OCI-LY1 (cell line): ENCODE measurements at regions not wholly inside any gene's neighbourhood (a gene's known extent, or its start where the extent isn't known, plus 50 kb on each side); places are given as distances from the start of the nearest gene placed in this dataset.
A peak's percentile ranks its signal among the peaks of the same experiment; 100 is the strongest.
"Not testable (repeated sequence)": the region's sequence is repeated elsewhere in the genome, so short reads cannot be mapped to it uniquely, and the experiment has no call there.

Source experiments
- H2AFZ ChIP-seq: fragments of 200-600 bp; sonication (generic), shearing (Covaris generic); 2 replicates; pipeline ENCODE4 v1.6.0; 2014; ENCODE audit warnings: antibody characterized with exemption, mild to moderate bottlenecking, low read length
- H3F3A ChIP-seq: fragments of 200-600 bp; sonication (generic), shearing (Covaris generic); 2 replicates; pipeline ENCODE4 v1.6.0; 2014; ENCODE audit warnings: mild to moderate bottlenecking, antibody characterized with exemption, low read length, moderate library complexity; ENCODE audit not compliant: insufficient read depth
- H3K27ac ChIP-seq: fragments of 200-600 bp; sonication (generic); 2 replicates; pipeline ENCODE4 v1.5.1; 2014; ENCODE audit warnings: low read length, mixed run types, mild to moderate bottlenecking, low read depth; ENCODE audit not compliant: poor library complexity, severe bottlenecking
- H3K27me3 ChIP-seq: fragments of 200-600 bp; sonication (generic); 2 replicates; pipeline ENCODE4 v1.6.0; 2014; ENCODE audit warnings: antibody characterized with exemption, mild to moderate bottlenecking, low read length, moderate library complexity; ENCODE audit not compliant: insufficient read depth
- H3K36me3 ChIP-seq: fragments of 200-600 bp; sonication (generic); 2 replicates; pipeline ENCODE4 v1.6.1; 2014; ENCODE audit warnings: mild to moderate bottlenecking, antibody characterized with exemption, low read length, moderate library complexity, mixed read lengths; ENCODE audit not compliant: insufficient read depth
- H3K4me1 ChIP-seq: fragments of 200-600 bp; sonication (generic); 2 replicates; pipeline ENCODE4 v1.5.1; 2014; ENCODE audit warnings: mild to moderate bottlenecking, low read length, moderate library complexity; ENCODE audit not compliant: insufficient read depth, severe bottlenecking
- H3K4me2 ChIP-seq: fragments of 200-600 bp; sonication (generic), shearing (Covaris generic); 2 replicates; pipeline ENCODE4 v1.6.1; 2014; ENCODE audit warnings: low read length
- H3K4me3 ChIP-seq: fragments of 200-600 bp; sonication (generic); 2 replicates; pipeline ENCODE4 v1.5.1; 2014; ENCODE audit warnings: low read length, low read depth, mild to moderate bottlenecking, mixed read lengths; ENCODE audit not compliant: poor library complexity, severe bottlenecking
- H3K79me2 ChIP-seq: fragments of 200-600 bp; shearing (Covaris generic); 2 replicates; pipeline ENCODE4 v1.6.1; 2016; ENCODE audit warnings: mixed run types, low read length, mixed read lengths; ENCODE audit not compliant: insufficient read depth
- H3K9ac ChIP-seq: fragments of 200-600 bp; sonication (generic), shearing (Covaris generic); 2 replicates; pipeline ENCODE4 v1.6.1; 2014; ENCODE audit warnings: mild to moderate bottlenecking, low read length, mixed read lengths
- H3K9me2 ChIP-seq: fragments of 200-600 bp; sonication (generic), shearing (Covaris generic); 2 replicates; pipeline ENCODE4 v1.6.1; 2014; ENCODE audit warnings: low read depth, mild to moderate bottlenecking, low read length, mixed read lengths
- H3K9me3 ChIP-seq: fragments of 200-600 bp; shearing (Covaris generic); 2 replicates; pipeline ENCODE4 v1.6.1; 2014; ENCODE audit warnings: low read length, mixed read lengths
- H4K20me1 ChIP-seq: fragments of 200-600 bp; sonication (generic), shearing (Covaris generic); 2 replicates; pipeline ENCODE4 v1.6.0; 2016; ENCODE audit warnings: mild to moderate bottlenecking, low read length; ENCODE audit not compliant: insufficient read depth
- EZH2 ChIP-seq: fragments of 200-600 bp; sonication (generic), shearing (Covaris generic); IDR thresholded peaks from 2 replicates; pipeline ENCODE4 v1.8.0; 2017; ENCODE audit warnings: borderline replicate concordance, mixed run types, mild to moderate bottlenecking, antibody characterized with exemption, low read length, moderate library complexity, mixed read lengths
- TF ChIP-seq, protein P1 (sequence below): fragments of 200-600 bp; sonication (generic), shearing (Covaris generic); IDR thresholded peaks from 2 replicates; pipeline ENCODE4 v1.5.1; 2017; ENCODE audit warnings: mild to moderate bottlenecking, antibody characterized with exemption, low read length, moderate library complexity, mixed read lengths

DNA sequence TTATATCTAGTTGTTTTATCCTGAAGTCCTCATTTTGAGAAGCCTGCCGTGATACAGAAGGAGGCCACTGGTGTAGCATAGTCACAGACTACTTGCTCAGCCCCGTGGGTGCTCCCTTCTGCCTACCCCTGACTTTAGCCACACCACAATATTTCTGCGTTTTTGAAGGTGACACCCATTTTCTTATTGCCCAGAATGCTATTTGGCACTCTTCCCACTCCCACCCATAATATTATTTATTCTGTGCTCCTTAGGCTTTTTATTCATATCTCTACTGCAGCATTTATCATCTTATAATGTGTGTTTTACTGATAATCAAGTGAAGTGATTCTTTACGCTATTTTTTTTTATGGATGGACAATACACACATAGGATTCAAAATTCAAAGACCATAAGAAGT lies 107.3 kb downstream of the OR2B2 start:
- no peaks in the 10 kb centered on the region for H3K79me2 ChIP-seq
- H3K9ac ChIP-seq, result no peak overlapping the region
- H3K27me3 ChIP-seq, result no peaks in the 10 kb centered on the region
- peaks cover 9% of the 10 kb centered on the region for H3F3A ChIP-seq
- no peak overlapping the region for H2AFZ ChIP-seq
- H3K4me3 ChIP-seq, result no peak overlapping the region
- peak overlapping the region; percentile 96 for H3K27ac ChIP-seq
- no peaks in the 10 kb centered on the region for H3K9me3 ChIP-seq
- H3K4me2 ChIP-seq, result no peak overlapping the region
- TF ChIP-seq, protein P1, sequence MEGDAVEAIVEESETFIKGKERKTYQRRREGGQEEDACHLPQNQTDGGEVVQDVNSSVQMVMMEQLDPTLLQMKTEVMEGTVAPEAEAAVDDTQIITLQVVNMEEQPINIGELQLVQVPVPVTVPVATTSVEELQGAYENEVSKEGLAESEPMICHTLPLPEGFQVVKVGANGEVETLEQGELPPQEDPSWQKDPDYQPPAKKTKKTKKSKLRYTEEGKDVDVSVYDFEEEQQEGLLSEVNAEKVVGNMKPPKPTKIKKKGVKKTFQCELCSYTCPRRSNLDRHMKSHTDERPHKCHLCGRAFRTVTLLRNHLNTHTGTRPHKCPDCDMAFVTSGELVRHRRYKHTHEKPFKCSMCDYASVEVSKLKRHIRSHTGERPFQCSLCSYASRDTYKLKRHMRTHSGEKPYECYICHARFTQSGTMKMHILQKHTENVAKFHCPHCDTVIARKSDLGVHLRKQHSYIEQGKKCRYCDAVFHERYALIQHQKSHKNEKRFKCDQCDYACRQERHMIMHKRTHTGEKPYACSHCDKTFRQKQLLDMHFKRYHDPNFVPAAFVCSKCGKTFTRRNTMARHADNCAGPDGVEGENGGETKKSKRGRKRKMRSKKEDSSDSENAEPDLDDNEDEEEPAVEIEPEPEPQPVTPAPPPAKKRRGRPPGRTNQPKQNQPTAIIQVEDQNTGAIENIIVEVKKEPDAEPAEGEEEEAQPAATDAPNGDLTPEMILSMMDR, result no peak
- no peak for TF ChIP-seq EZH2
- peaks cover 26% of the 10 kb centered on the region for H3K4me1 ChIP-seq
- no peaks in the 10 kb centered on the region for H3K9me2 ChIP-seq
- H4K20me1 ChIP-seq, result no peaks in the 10 kb centered on the region
- no peaks in the 10 kb centered on the region for H3K36me3 ChIP-seq

DNA sequence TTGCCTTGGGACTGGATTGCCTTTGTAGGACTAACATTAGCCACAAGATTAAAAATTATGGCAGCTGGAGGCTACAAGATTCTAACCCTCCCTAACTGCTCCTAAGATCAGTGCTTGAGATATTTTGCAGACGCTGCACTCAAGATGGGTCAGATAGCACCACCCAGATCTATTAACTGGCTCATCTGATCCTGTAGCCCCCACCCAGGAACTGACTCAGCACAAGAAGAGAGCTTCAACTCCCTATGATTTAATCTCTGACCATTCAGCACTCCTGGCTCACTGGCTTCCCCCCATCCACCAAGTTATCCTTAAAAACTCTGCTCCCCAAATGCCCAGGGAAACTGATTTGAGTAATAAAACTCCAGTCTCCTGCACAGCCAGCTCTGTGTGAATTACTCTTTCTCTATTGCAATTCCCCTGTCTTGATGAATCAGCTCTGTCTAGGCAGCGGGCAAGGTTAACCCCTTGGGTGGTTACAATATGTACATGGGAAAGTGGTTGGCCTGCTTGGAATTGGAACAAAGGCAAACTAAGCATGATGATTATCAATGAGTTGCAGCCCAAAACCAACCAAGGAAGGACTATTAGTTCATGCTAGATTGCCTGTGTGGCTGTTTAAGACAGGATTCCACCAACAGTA lies 111.3 kb downstream of the OR2B2 start:
- no peaks in the 10 kb centered on the region for H3K79me2 ChIP-seq
- no peak overlapping the region for H3K4me3 ChIP-seq
- H3K9ac ChIP-seq, result no peak overlapping the region
- peaks cover under 1% of the 10 kb centered on the region for H3K4me1 ChIP-seq
- no peak overlapping the region for H2AFZ ChIP-seq
- H3K4me2 ChIP-seq, result no peak overlapping the region
- H4K20me1 ChIP-seq, result no peaks in the 10 kb centered on the region
- no peaks in the 10 kb centered on the region for H3K27me3 ChIP-seq
- H3K9me3 ChIP-seq, result no peaks in the 10 kb centered on the region
- no peak overlapping the region for H3K27ac ChIP-seq
- no peak for TF ChIP-seq EZH2
- TF ChIP-seq, protein P1, result no peak
- H3K36me3 ChIP-seq, result no peaks in the 10 kb centered on the region
- 0 out of 2 replicates have a peak, but pooled peaks cover 3% of the 10 kb centered on the region for H3F3A ChIP-seq
- no peaks in the 10 kb centered on the region for H3K9me2 ChIP-seq

DNA sequence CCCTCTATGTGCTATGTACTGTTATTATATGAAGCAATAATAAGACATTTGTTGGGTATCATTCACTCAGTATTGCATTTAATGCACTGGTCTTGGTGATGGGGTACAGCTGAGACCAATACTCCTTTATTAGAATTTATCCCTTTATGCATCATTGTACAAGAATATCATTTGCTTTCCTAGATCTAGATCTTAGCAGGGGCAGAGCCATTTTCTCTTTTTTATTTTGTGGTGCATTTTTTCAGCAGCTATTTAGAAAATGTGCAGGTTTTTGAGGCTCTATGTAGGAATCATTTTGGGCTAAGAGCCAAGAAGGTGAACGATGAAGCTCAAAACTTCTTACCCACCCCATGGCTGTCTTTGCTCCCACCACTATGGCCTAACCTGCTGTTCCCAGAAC lies 114.2 kb downstream of the OR2B2 start:
- peaks cover 5% of the 10 kb centered on the region for H3K4me1 ChIP-seq
- no peaks in the 10 kb centered on the region for H3K36me3 ChIP-seq
- no peaks in the 10 kb centered on the region for H4K20me1 ChIP-seq
- no peak for TF ChIP-seq EZH2
- TF ChIP-seq, protein P1, result no peak
- no peak overlapping the region for H3K4me2 ChIP-seq
- no peaks in the 10 kb centered on the region for H3K9me3 ChIP-seq
- H3K9me2 ChIP-seq, result no peaks in the 10 kb centered on the region
- H3F3A ChIP-seq, result no peaks in the 10 kb centered on the region
- no peak overlapping the region for H3K27ac ChIP-seq
- no peak overlapping the region for H3K4me3 ChIP-seq
- no peaks in the 10 kb centered on the region for H3K27me3 ChIP-seq
- H3K9ac ChIP-seq, result no peak overlapping the region
- no peaks in the 10 kb centered on the region for H3K79me2 ChIP-seq
- no peak overlapping the region for H2AFZ ChIP-seq

DNA sequence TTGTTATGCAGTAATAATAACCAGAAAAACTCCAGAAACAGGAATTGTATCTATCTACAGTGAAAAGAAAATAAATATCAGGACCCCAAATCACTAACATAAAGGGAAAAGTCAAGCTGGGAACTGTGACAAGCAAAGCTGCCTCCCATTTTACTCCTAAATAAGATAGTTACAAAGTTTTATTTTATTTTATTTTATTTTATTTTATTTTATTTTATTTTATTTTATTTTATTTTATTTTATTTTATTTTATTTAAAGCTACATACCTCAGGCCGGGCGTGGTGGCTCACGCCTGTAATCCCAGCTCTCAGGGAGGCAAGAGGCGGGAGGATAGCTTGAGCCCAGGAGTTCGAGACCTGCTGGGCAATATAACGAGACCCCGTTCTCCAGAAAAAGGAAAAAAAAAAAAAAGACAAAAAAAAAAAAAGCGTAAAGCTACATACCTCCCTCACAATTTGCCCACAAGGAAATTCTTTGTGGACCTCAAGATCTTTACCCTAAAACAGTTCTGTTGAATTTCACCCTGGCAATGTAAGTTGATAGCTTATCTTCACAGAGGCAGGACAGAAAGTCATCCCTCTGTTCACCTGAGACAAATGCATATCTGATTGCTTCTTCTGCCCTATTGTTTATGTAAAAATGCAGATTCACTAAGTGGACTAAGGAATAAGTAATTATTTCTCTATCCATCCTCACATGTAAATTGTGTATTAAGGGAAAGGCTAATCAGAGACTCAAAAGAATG lies 115.3 kb downstream of the OR2B2 start:
- H3K9ac ChIP-seq, H3K27ac ChIP-seq, H3K27me3 ChIP-seq, H4K20me1 ChIP-seq, H3K79me2 ChIP-seq, H3F3A ChIP-seq, H3K4me3 ChIP-seq, H3K4me2 ChIP-seq, H3K9me3 ChIP-seq, H3K36me3 ChIP-seq, H3K9me2 ChIP-seq, H2AFZ ChIP-seq: not testable (repeated sequence)
- H3K4me1 ChIP-seq, result peaks cover 12% of the 10 kb centered on the region
